Heart right ventricle (tissue), 16 donors: ENCODE measurements at regions not wholly inside any gene's neighbourhood (a gene's known extent, or its start where the extent isn't known, plus 50 kb on each side); places are given as distances from the start of the nearest gene placed in this dataset.
"Not testable (repeated sequence)": the region's sequence is repeated elsewhere in the genome, so short reads cannot be mapped to it uniquely, and the experiment has no call there.

Source experiments
- ATAC-seq, 8 donors: fragments of 200-7000 bp; cut with Tn5 transposase; one replicate each; pipeline ENCODE4 v1.9.1; 2020; ENCODE audit warnings: mild to moderate bottlenecking in 8 of 8, moderate library complexity in 8 of 8, moderate number of reproducible peaks in 1 of 8
- DNase-seq, 2 donors: peaks; one replicate each; pipeline ENCODE4 v3.0.0-alpha.2; 2020
- H3K27ac ChIP-seq, 10 donors: fragments of 200-600 bp; sonication (generic) in 2 of 10; one replicate each; pipeline versions ENCODE4 v1.5.0 to v1.8.0; 2020 to 2022; ENCODE audit warnings: mild to moderate bottlenecking in 3 of 10
- H3K27me3 ChIP-seq, 7 donors: fragments of 200-600 bp; one replicate each; pipeline ENCODE4 v1.8.0; 2021 to 2022; ENCODE audit warnings: mild to moderate bottlenecking in 2 of 7
- H3K36me3 ChIP-seq, 9 donors: fragments of 200-600 bp; sonication (generic) in 1 of 9; one replicate each; pipeline versions ENCODE4 v1.5.0 to v1.8.0; 2020 to 2022; ENCODE audit warnings: mild to moderate bottlenecking in 2 of 9
- H3K4me1 ChIP-seq, 9 donors: fragments of 200-600 bp; sonication (generic) in 1 of 9; one replicate each; pipeline versions ENCODE4 v1.5.0 to v1.8.0; 2020 to 2022; ENCODE audit warnings: mild to moderate bottlenecking in 4 of 9
- H3K4me3 ChIP-seq, 10 donors: fragments of 200-600 bp; sonication (generic) in 2 of 10; one replicate each; pipeline versions ENCODE4 v1.5.0 to v1.8.0; 2020 to 2022; ENCODE audit warnings: mild to moderate bottlenecking in 7 of 10, moderate library complexity in 2 of 10
- H3K9me3 ChIP-seq, 11 donors: fragments of 200-600 bp in 10 of 11; sonication (generic) in 2 of 11; one replicate each; pipeline versions ENCODE4 v1.5.0 to v1.8.0; 2013 to 2022; ENCODE audit warnings: mild to moderate bottlenecking in 2 of 11, control low read depth in 1 of 11, moderate library complexity in 1 of 11
- CTCF ChIP-seq, 9 donors: fragments of 200-600 bp; sonication (generic) in 2 of 9; IDR thresholded peaks; one replicate each; pipeline versions ENCODE4 v1.5.0 to v1.8.0; 2021 to 2022; ENCODE audit warnings: antibody characterized with exemption in 9 of 9, mild to moderate bottlenecking in 5 of 9, moderate library complexity in 1 of 9
- WGBS, 2 donors: extraction: QIAGEN DNeasy Blood & Tissue Kit; methylation state at CpG; one replicate each; pipeline ENCODE4 v1.1.7; 2013; ENCODE audit warnings: inconsistent platforms in 1 of 2; 5-methylcytosine and 5-hydroxymethylcytosine counted together
- intact Hi-C, 10 donors: fragments of 100-400 bp; cut with DNase I; formaldehyde crosslinking; loops; one replicate each; pipeline versions ENCODE4 v1.11.1 to v1.14.2; 2022
- donor health status: Arrhythmogenic right ventricular cardiomyopathy.
- donor health status: ischemic (EF 13 %, LVEDD 7.1; RV severe dilation, severe dysfunction).
- donor health status: healthy with polysubstance abuse.
- donor health status: DM: no; HTN: yes; CAD: no.
- donor health status: DM: no; HTN: no; CAD: no.
- donor health status: ischemic (EF 25% LVEDD 6.9; RV normal size, moderate dysfunction).
- donor health status: ischemic (EF 25% LVEDD 5.7; RV mildly dilated, moderate dysfunction).
- donor health status: healthy.
- donor health status: DM: yes; HTN: yes; CAD: no.
- donor health status: Ischemic cardiomyopathy.
- donor health status: ischemic (EF 35%, LVEDD 5.7; RV mildly dilated, moderate dysfunction).
- donor health status: nonischemic (EF 11% LVEDD 7.7; RV severe dilation, severe dysfunction).
- donor health status: DM: yes; HTN: yes; CAD: no.
- donor health status: PGD.
- donor health status: ischemic (EF 29% LVEDD 5.4; RV normal size, mild dysfunction).
- donor health status: nonischemic (EF 23%, LVEDD 6.1; RV moderate dilation, normal function).

- WGBS, 2 donors, result 54 to 57% methylated on average over 19 of the region's 19 CpGs
- H3K27me3 ChIP-seq, result peaks cover 0 to 36% (median 18%) of the 10 kb centered on the region in 7 donors
- no peak overlapping the region for H3K4me3 ChIP-seq
- DNase-seq, result no peak
- intact Hi-C loops, result no loop called here
- no peak overlapping the region for H3K27ac ChIP-seq
- no peak for TF ChIP-seq CTCF (IDR thresholded peaks at IDR 0.05)
- no peaks in the 10 kb centered on the region for H3K4me1 ChIP-seq
- ATAC-seq, result no peak
- H3K9me3 ChIP-seq, result no peaks in the 10 kb centered on the region
- no peaks in the 10 kb centered on the region for H3K36me3 ChIP-seq
Measured at GRCh38 chr16:87160701-87161337, 156.4 kb downstream of the C16orf95 start.

GRCh38 chr16:87161410-87161809 lies 155.8 kb downstream of the C16orf95 start:
- DNase-seq, H3K9me3 ChIP-seq, H3K36me3 ChIP-seq, intact Hi-C loops, H3K4me3 ChIP-seq, H3K27ac ChIP-seq, ATAC-seq, H3K4me1 ChIP-seq: not testable (repeated sequence)
- WGBS, 2 donors, result 91 to 92% methylated on average over 7 of the region's 7 CpGs
- H3K27me3 ChIP-seq, result peaks cover 0 to 36% (median 18%) of the 10 kb centered on the region in 7 donors

GRCh38 chr16:87161822-87162676 lies 155.1 kb downstream of the C16orf95 start:
- Histone ChIP-seq H3K9me3 (peaks cover 0 to under 1% (median 0%) of the 10 kb centered on the region in 11 donors), H3K36me3 (no peaks in the 10 kb centered on the region), H3K27ac (no peak overlapping the region), H3K4me1 (no peaks in the 10 kb centered on the region), H3K4me3 (no peak overlapping the region), H3K27me3 (peaks cover 0 to 33% (median 18%) of the 10 kb centered on the region in 7 donors)
- no peak for TF ChIP-seq CTCF (IDR thresholded peaks at IDR 0.05)
- intact Hi-C loops, result no loop called here
- no peak for DNase-seq
- ATAC-seq, result no peak
- WGBS, 2 donors, result 79 to 81% methylated on average over 22 of the region's 22 CpGs

- H3K27me3 ChIP-seq, result peaks cover 0 to 33% (median 18%) of the 10 kb centered on the region in 7 donors
- H3K4me3 ChIP-seq, H3K36me3 ChIP-seq, intact Hi-C loops, H3K4me1 ChIP-seq, DNase-seq, H3K27ac ChIP-seq, ATAC-seq, H3K9me3 ChIP-seq: not testable (repeated sequence)
- WGBS, 2 donors, result 93 to 94% methylated on average over 12 to 16 of the region's 22 CpGs
Measured at GRCh38 chr16:87162799-87163198, 154.4 kb downstream of the C16orf95 start.

- H3K36me3 ChIP-seq, result no peaks in the 10 kb centered on the region
- 77 to 85% methylated on average over 2 of the region's 2 CpGs for WGBS, 2 donors
- H3K9me3 ChIP-seq, result peaks cover 0 to 6% (median 0%) of the 10 kb centered on the region in 11 donors
- TF ChIP-seq CTCF (IDR thresholded peaks at IDR 0.05), result no peak
- ATAC-seq (no peak), DNase-seq (no peak)
- no peak overlapping the region for H3K27ac ChIP-seq
- H3K4me3 ChIP-seq, result no peak overlapping the region
- peaks cover 0 to 32% (median 17%) of the 10 kb centered on the region in 7 donors for H3K27me3 ChIP-seq
- no peaks in the 10 kb centered on the region for H3K4me1 ChIP-seq
- intact Hi-C loops, result no loop called here
Measured at GRCh38 chr16:87163637-87164036, 153.6 kb downstream of the C16orf95 start.
